ENCODE measurements at regions not wholly inside any gene's neighbourhood (a gene's known extent, or its start where the extent isn't known, plus 50 kb on each side); places are given as distances from the start of the nearest gene placed in this dataset.

- H3K4me1 Mint-ChIP-seq (ENCODE audit: low read depth): no peaks in the 10 kb centered on the region
- H3K9me3 Mint-ChIP-seq (ENCODE audit: low read depth): peaks cover 14% of the 10 kb centered on the region
- no peak overlapping the region for H3K27ac Mint-ChIP-seq (ENCODE audit: unreplicated experiment)
- no peak overlapping the region for H3K4me3 Mint-ChIP-seq (ENCODE audit: unreplicated experiment)
- TF ChIP-seq, protein P1, sequence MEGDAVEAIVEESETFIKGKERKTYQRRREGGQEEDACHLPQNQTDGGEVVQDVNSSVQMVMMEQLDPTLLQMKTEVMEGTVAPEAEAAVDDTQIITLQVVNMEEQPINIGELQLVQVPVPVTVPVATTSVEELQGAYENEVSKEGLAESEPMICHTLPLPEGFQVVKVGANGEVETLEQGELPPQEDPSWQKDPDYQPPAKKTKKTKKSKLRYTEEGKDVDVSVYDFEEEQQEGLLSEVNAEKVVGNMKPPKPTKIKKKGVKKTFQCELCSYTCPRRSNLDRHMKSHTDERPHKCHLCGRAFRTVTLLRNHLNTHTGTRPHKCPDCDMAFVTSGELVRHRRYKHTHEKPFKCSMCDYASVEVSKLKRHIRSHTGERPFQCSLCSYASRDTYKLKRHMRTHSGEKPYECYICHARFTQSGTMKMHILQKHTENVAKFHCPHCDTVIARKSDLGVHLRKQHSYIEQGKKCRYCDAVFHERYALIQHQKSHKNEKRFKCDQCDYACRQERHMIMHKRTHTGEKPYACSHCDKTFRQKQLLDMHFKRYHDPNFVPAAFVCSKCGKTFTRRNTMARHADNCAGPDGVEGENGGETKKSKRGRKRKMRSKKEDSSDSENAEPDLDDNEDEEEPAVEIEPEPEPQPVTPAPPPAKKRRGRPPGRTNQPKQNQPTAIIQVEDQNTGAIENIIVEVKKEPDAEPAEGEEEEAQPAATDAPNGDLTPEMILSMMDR (IDR thresholded peaks at IDR 0.05): no peak
- DNase-seq (ENCODE audit: low spot score): no peak
- H3K27me3 Mint-ChIP-seq (ENCODE audit: low read depth): no peaks in the 10 kb centered on the region
- H3K36me3 Mint-ChIP-seq (ENCODE audit: low read depth): no peaks in the 10 kb centered on the region
These were observed 490.2 kb downstream of the RAB28 start for GRCh38 chr4:12993923-12994322.

- no peak for DNase-seq (ENCODE audit: low spot score)
- no peak overlapping the region for H3K27ac Mint-ChIP-seq (ENCODE audit: unreplicated experiment)
- TF ChIP-seq, protein P1 (IDR thresholded peaks at IDR 0.05): no peak
- H3K9me3 Mint-ChIP-seq (ENCODE audit: low read depth): peaks cover 6% of the 10 kb centered on the region
- H3K27me3 Mint-ChIP-seq (ENCODE audit: low read depth): no peaks in the 10 kb centered on the region
- H3K4me3 Mint-ChIP-seq (ENCODE audit: unreplicated experiment): no peak overlapping the region
- H3K36me3 Mint-ChIP-seq (ENCODE audit: low read depth): no peaks in the 10 kb centered on the region
- peaks cover 6% of the 10 kb centered on the region for H3K4me1 Mint-ChIP-seq (ENCODE audit: low read depth)
These were observed 496.9 kb downstream of the RAB28 start for GRCh38 chr4:12987284-12987683.

DNA sequence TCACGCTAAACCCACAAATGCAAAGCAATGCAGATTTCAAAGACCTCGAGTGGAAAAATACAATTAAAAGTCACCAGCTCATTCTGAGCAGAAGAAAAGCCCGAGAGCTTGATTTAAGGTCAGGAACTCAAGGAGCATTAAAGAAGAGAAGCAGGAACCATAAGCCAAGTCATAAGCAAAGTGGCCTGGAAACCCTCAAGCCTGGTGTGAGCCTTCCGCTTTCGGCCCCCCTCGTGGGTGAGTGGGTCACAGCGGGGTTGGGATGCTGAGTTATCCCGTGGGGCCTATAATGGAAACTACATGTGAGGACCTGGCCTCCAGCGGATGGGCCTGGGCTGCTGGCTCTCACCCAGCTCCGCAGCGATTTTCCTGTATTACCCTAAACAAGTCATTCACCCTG, 504.3 kb downstream of the RAB28 start:
- no peaks in the 10 kb centered on the region for H3K27me3 Mint-ChIP-seq (ENCODE audit: low read depth)
- no peaks in the 10 kb centered on the region for H3K9me3 Mint-ChIP-seq (ENCODE audit: low read depth)
- no peak for DNase-seq (ENCODE audit: low spot score)
- H3K4me1 Mint-ChIP-seq (ENCODE audit: low read depth): no peaks in the 10 kb centered on the region
- no peak overlapping the region for H3K4me3 Mint-ChIP-seq (ENCODE audit: unreplicated experiment)
- H3K36me3 Mint-ChIP-seq (ENCODE audit: low read depth): no peaks in the 10 kb centered on the region
- TF ChIP-seq, protein P1 (IDR thresholded peaks at IDR 0.05): no peak
- H3K27ac Mint-ChIP-seq (ENCODE audit: unreplicated experiment): no peak overlapping the region

DNA sequence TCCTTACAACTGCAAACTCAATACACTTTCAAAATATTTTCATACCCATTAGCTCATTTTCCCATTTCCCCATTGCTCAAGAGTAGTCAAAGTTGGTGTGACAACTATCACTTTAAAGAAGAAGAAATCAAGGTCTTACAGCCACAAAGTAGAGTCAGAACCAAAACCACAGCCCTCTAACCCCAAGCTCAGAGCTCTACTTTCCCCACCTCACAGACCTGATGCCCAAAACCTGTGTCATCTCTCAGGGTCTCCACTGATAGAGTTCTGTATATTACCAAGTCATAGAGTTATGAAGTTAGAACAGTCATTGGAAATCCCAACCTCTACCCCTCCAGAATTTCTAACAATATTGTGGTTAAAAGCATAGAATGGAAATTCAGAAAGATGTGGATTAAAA, 505.8 kb downstream of the RAB28 start:
- H3K27me3 Mint-ChIP-seq (ENCODE audit: low read depth): no peaks in the 10 kb centered on the region
- no peaks in the 10 kb centered on the region for H3K4me1 Mint-ChIP-seq (ENCODE audit: low read depth)
- DNase-seq (ENCODE audit: low spot score): no peak
- no peak overlapping the region for H3K4me3 Mint-ChIP-seq (ENCODE audit: unreplicated experiment)
- TF ChIP-seq, protein P1 (IDR thresholded peaks at IDR 0.05): no peak
- H3K36me3 Mint-ChIP-seq (ENCODE audit: low read depth): no peaks in the 10 kb centered on the region
- no peak overlapping the region for H3K27ac Mint-ChIP-seq (ENCODE audit: unreplicated experiment)
- no peaks in the 10 kb centered on the region for H3K9me3 Mint-ChIP-seq (ENCODE audit: low read depth)

GRCh38 chr4:12975511-12975910, 508.6 kb downstream of the RAB28 start:
- no peak for DNase-seq (ENCODE audit: low spot score)
- Mint-ChIP-seq H3K36me3 (ENCODE audit: low read depth) (no peaks in the 10 kb centered on the region), H3K4me3 (ENCODE audit: unreplicated experiment) (no peak overlapping the region), H3K27me3 (ENCODE audit: low read depth) (no peaks in the 10 kb centered on the region), H3K9me3 (ENCODE audit: low read depth) (no peaks in the 10 kb centered on the region), H3K27ac (ENCODE audit: unreplicated experiment) (no peak overlapping the region), H3K4me1 (ENCODE audit: low read depth) (no peaks in the 10 kb centered on the region)
- TF ChIP-seq, protein P1 (IDR thresholded peaks at IDR 0.05): no peak

All from chondrocyte (in vitro differentiated cells).